Peyer's patch (tissue), 4 donors: ENCODE measurements at regions not wholly inside any gene's neighbourhood (a gene's known extent, or its start where the extent isn't known, plus 50 kb on each side); places are given as distances from the start of the nearest gene placed in this dataset.

ENCODE experiments used
- DNase-seq, 3 donors: peaks; one replicate each; pipeline ENCODE4 v3.0.0-alpha.2; 2017 to 2019
- H3K27ac ChIP-seq, 4 donors: fragments of 200-600 bp; sonication (generic); one replicate each; pipeline ENCODE4 v1.5.1; 2016 to 2019
- H3K27me3 ChIP-seq, 2 donors: fragments of 200-600 bp; sonication (generic); one replicate each; pipeline ENCODE4 v1.5.1; 2019
- H3K36me3 ChIP-seq, 3 donors: fragments of 200-600 bp; sonication (generic); one replicate each; pipeline ENCODE4 v1.5.1; 2016 to 2019
- H3K4me1 ChIP-seq, 4 donors: fragments of 200-600 bp; sonication (generic); one replicate each; pipeline ENCODE4 v1.5.1; 2016 to 2019
- H3K4me3 ChIP-seq, 4 donors: fragments of 200-600 bp; sonication (generic); 1 replicate in 3 of 4; 2 replicates in 1 of 4; pipeline ENCODE4 v1.5.1; 2016 to 2019; ENCODE audit warnings: mild to moderate bottlenecking in 1 of 4
- H3K9me3 ChIP-seq, 4 donors: fragments of 200-600 bp; sonication (generic); one replicate each; pipeline ENCODE4 v1.5.1; 2016 to 2019; ENCODE audit warnings: mild to moderate bottlenecking in 1 of 4
- POLR2A ChIP-seq, 2 donors: fragments of 450-650 bp; IDR thresholded peaks; one replicate each; pipeline ENCODE4 v1.5.1; 2017; ENCODE audit warnings: antibody characterized with exemption in 2 of 2, mild to moderate bottlenecking in 2 of 2, moderate library complexity in 2 of 2
- TF ChIP-seq, protein P1 (sequence below), 6 experiments: fragments of 450-650 bp in 4 of 6; fragments of 200-600 bp in 2 of 6; sonication (generic) in 1 of 6; IDR thresholded peaks; one replicate each; pipeline ENCODE4 v1.5.1; 2017 to 2019; ENCODE audit warnings: antibody characterized with exemption in 6 of 6, mild to moderate bottlenecking in 3 of 6, moderate library complexity in 1 of 6

DNA sequence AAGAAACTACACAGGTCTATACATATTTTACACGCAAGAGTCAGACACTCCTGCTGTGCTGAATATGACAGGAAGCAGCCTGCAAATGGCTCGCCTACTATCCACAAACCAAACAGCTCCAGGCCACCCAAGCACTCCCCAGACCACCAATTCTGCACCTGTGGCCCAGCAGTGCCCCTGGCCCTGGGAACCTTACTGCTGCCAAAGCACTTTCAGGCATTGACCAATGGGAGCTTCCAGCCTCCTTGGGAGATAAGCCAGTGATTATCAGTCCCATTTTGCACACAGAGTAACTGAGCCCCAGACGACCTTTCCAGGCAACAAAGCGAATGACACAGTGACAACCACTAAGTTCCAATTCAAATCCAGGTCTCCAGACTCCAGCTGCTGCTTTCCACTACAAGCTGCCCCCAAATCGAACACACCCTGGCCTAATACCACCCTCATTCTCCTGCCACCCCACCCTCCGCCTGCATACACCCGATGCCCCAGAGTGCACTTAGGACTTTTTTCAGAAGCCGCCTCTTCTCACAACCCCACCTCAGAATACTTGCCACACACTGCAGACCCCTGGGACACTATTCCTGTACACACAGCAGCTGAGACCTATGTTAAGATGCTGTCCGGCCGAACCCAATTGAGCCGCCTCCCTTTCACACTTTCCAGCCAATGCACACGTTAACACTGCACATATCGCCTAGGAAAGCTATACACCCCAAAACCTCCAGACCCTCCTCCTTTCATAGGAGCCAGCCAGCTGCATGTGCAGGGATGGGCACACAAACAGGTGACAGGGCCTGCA lies 126.1 kb upstream of the PRMT8 start:
- H3K36me3 ChIP-seq: no peaks in the 10 kb centered on the region
- H3K9me3 ChIP-seq: no peaks in the 10 kb centered on the region
- no peak for TF ChIP-seq POLR2A (IDR thresholded peaks at IDR 0.05)
- TF ChIP-seq, protein P1, sequence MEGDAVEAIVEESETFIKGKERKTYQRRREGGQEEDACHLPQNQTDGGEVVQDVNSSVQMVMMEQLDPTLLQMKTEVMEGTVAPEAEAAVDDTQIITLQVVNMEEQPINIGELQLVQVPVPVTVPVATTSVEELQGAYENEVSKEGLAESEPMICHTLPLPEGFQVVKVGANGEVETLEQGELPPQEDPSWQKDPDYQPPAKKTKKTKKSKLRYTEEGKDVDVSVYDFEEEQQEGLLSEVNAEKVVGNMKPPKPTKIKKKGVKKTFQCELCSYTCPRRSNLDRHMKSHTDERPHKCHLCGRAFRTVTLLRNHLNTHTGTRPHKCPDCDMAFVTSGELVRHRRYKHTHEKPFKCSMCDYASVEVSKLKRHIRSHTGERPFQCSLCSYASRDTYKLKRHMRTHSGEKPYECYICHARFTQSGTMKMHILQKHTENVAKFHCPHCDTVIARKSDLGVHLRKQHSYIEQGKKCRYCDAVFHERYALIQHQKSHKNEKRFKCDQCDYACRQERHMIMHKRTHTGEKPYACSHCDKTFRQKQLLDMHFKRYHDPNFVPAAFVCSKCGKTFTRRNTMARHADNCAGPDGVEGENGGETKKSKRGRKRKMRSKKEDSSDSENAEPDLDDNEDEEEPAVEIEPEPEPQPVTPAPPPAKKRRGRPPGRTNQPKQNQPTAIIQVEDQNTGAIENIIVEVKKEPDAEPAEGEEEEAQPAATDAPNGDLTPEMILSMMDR (IDR thresholded peaks at IDR 0.05): no peak
- H3K4me3 ChIP-seq: no peak overlapping the region
- no peak for DNase-seq
- H3K27ac ChIP-seq: no peak overlapping the region
- H3K27me3 ChIP-seq: peaks cover 0 to 11% of the 10 kb centered on the region in 2 donors
- H3K4me1 ChIP-seq: peaks cover 0 to 7% (median 0%) of the 10 kb centered on the region in 4 donors

DNA sequence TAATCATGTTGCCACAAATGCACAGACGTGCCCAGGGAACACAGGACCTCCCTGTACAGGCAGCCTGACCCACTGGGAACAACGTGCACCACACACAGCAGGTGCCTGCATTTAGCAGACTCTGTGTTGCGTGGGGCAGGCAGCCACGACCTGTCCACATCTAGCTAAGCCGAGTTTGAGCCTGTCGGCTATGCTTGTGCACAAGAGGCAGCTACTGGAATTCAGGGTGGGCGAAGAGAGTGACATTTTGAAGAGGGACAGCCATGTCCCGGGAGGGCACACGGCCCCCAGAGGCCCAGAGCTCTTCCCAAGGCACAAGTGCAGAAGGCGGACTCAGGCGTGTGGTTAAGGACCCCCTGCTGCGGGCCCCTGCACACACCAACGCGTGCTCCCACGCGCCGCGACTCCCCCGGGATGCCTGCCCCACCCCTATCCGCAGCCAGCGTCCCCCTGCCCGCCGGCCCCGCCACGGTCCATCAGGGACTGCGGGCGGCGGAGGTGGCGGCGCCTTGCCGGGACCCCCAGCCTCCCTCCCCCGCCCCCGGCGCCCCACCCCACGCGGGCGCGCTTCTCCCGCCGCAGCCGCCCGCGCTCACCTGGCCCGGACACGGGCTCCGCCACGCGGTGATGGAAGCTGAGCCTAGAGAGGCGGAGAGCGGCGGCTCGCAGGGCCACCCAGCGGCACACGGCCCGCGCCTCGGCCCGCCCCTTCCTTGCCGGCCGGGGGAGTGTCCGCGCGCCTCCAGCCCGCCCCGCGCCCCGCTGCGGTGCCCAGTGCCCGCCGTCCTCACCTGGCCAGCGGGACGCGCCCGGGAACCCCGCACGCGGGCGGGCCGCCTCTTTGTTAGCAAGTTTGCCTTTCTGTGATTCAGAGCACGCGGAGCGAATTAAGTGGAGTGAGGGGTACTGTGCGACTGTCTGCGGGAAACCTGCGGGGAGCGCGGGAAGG lies 125.3 kb upstream of the PRMT8 start:
- no peak for DNase-seq
- TF ChIP-seq, protein P1 (IDR thresholded peaks at IDR 0.05): no peak
- no peak for TF ChIP-seq POLR2A (IDR thresholded peaks at IDR 0.05)
- peak overlapping the region in 2 of 4 donors; percentile 36 to 38 for H3K4me3 ChIP-seq
- H3K4me1 ChIP-seq: peaks cover 0 to 7% (median 0%) of the 10 kb centered on the region in 4 donors
- H3K27ac ChIP-seq: no peak overlapping the region
- H3K27me3 ChIP-seq: peaks cover 0 to 11% of the 10 kb centered on the region in 2 donors
- no peaks in the 10 kb centered on the region for H3K9me3 ChIP-seq
- H3K36me3 ChIP-seq: no peaks in the 10 kb centered on the region

DNA sequence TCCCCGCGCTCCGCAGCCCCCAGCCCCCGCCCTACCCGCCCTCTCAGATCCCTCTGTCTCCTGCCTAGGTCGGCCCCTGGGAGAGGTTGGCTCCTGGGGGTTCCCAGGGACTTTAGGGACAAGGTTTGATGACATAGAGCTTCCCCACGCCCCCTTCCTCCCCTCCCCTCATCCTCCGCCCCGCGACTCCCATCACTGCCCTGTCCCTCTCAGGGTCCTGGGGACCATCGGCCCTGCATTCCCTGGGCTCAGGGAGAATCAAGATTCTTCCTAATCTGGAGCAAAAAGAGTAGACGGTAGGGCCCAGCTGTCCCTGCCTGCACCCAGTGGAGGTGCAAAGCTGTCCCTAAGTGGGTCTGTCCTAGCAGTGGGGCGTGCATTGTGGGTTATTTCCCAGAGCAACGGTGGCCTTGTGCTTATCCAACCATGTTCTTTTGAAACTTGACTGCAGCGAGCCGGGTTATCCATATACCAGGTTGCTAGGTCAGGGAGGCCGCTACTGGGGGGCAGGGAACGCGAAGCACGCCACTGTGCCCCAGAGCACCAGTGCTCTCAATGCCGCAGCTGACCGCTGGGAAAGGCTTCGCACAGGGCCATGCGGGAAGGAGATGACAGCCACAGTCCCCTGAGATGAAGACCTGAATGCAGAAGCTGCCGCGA lies 124.4 kb upstream of the PRMT8 start:
- Histone ChIP-seq H3K9me3 (no peaks in the 10 kb centered on the region), H3K27ac (no peak overlapping the region), H3K4me3 (peak overlapping the region in 1 of 4 donors; percentile 36), H3K36me3 (no peaks in the 10 kb centered on the region), H3K27me3 (peaks cover 0 to 11% of the 10 kb centered on the region in 2 donors), H3K4me1 (peaks cover 0 to 7% (median 0%) of the 10 kb centered on the region in 4 donors)
- no peak for DNase-seq
- TF ChIP-seq, protein P1 (IDR thresholded peaks at IDR 0.05): no peak
- TF ChIP-seq POLR2A (IDR thresholded peaks at IDR 0.05): no peak

DNA sequence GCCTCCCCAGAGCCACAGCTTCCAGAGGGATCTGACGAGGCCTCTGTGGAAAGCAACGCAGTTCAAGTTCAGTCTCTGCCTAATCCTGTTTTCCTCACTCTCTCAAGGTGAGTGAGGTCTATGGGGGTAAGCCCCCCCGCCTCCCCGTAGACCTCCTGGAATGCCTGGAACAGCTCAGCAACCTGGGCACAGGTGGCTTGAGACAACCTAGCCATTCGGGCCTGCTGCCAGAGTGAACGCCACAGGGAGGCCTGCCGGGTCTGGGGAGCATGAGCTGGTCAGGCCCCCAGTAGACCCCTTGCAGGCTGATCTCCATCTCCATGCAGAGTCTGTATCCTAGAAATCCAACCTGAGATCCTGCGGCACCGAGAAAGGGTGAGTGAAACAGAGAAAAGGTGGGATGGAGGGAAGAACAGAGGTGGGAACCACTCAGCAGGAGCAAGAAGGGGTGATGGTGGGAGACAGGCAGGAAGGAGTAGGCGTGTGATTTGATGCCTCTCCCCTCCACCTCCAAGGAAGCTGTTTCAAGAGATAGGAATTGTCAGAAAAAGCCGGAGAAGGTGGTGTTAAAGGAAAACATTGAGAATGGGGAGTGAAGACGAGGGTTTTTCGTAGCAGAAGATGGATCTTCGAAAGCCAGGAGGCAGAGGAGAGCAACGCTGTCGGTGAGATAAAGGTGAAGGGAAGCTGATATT lies 123.1 kb upstream of the PRMT8 start:
- Histone ChIP-seq H3K9me3 (no peaks in the 10 kb centered on the region), H3K27ac (no peak overlapping the region), H3K36me3 (no peaks in the 10 kb centered on the region), H3K27me3 (peaks cover 0 to 11% of the 10 kb centered on the region in 2 donors), H3K4me1 (peaks cover 0 to 7% (median 0%) of the 10 kb centered on the region in 4 donors), H3K4me3 (no peak overlapping the region)
- DNase-seq: no peak
- TF ChIP-seq, protein P1 (IDR thresholded peaks at IDR 0.05): no peak
- no peak for TF ChIP-seq POLR2A (IDR thresholded peaks at IDR 0.05)

DNA sequence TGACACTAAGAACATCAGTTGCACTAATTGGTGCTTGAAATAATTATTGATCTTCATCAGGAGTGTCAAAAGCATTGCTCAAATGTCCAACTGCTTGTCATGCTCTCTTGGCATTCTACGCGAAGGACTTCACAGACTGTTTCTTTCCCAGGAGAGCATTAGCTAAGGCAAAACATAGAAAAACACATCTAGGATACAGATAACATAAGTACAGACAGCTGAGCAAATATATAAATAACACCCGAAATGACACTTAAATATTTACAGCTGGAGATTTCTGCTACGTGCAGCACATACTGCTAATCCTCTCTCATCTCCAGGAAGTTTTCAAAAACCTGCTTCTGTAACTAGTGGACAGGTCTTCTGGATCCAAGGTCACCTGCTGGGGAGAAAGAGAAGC lies 120.0 kb upstream of the PRMT8 start:
- Histone ChIP-seq H3K9me3 (no peaks in the 10 kb centered on the region), H3K27ac (no peak overlapping the region), H3K4me3 (no peak overlapping the region), H3K36me3 (no peaks in the 10 kb centered on the region), H3K4me1 (no peaks in the 10 kb centered on the region), H3K27me3 (peaks cover 0 to 3% of the 10 kb centered on the region in 2 donors)
- TF ChIP-seq POLR2A (IDR thresholded peaks at IDR 0.05): no peak
- TF ChIP-seq, protein P1 (IDR thresholded peaks at IDR 0.05): no peak
- DNase-seq: no peak
